Activated naive CD8-positive, alpha-beta T cell treated with anti-CD3 and anti-CD28 coated beads, Interleukin-2, amount 10 ng/mL, durations not matched to agents 7 days and 5 days (primary cell): ENCODE measurements at regions not wholly inside any gene's neighbourhood (a gene's known extent, or its start where the extent isn't known, plus 50 kb on each side); places are given as distances from the start of the nearest gene placed in this dataset.

Experiments used
- ATAC-seq: fragments of 150-1000 bp; cut with Tn5 transposase; one replicate; pipeline ENCODE4 v1.10.0; 2021; ENCODE audit warnings: low read depth, moderate library complexity
- POLR2A ChIA-PET: fragments of 350-600 bp; sonication (Branson Sonifier 250); formaldehyde crosslinking; loops from one replicate; lab custom pipeline; 2021; ENCODE audit warnings: antibody characterized with exemption; lab: Charles Lee
- DNase-seq: peaks from one replicate; pipeline ENCODE4 v3.0.0; 2021
- H3K27ac Mint-ChIP-seq: one replicate; pipeline ENCODE4 v1.8.0; 2022; ENCODE audit warnings: mild to moderate bottlenecking, mixed read lengths
- H3K27me3 Mint-ChIP-seq: one replicate; pipeline ENCODE4 v1.8.0; 2022; ENCODE audit warnings: mild to moderate bottlenecking, moderate library complexity, mixed read lengths
- H3K36me3 Mint-ChIP-seq: one replicate; pipeline ENCODE4 v1.8.0; 2021; ENCODE audit warnings: mild to moderate bottlenecking, mixed read lengths
- H3K4me1 Mint-ChIP-seq: one replicate; pipeline ENCODE4 v1.8.0; 2021; ENCODE audit warnings: mixed read lengths
- H3K4me3 Mint-ChIP-seq: one replicate; pipeline ENCODE4 v1.8.0; 2022; ENCODE audit warnings: mild to moderate bottlenecking, moderate library complexity, mixed read lengths
- H3K9me3 Mint-ChIP-seq: one replicate; pipeline ENCODE4 v1.8.0; 2021; ENCODE audit warnings: mixed read lengths

DNA sequence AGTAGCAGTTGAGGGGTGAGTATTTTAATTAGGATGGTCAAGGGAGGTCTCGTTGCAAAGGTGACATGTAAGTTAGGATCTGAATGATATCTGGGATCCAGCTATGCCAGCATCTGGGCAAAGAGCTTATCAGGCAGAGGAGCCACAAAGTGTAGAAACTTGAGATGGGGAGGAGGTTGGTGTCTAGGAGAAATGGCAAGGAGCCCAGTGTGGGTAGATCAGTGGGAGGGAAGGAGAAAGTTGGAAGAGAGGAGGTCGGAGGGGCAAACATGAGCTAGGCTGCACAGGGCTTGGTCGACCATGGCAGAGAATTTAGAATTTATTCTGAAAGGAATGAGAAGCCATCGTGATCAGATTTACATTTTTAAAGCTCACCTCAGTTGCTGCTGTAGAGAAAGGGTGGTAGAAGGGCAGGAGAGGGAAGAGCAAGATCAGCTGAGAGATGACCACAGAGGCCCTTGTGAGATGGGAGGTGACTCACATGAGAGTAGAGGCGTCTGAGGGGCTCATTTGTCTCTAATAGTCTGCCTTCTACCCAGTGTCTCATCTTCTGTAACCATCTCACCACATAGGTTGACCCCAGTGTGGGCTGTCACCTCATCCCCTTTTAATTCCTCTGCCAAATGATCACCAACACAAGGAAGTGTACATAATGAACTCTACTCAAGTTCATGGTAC, 170.0 kb downstream of the ETAA1 start:
- POLR2A ChIA-PET: no interaction called here
- H3K27me3 Mint-ChIP-seq: no peaks in the 10 kb centered on the region
- DNase-seq: no peak
- no peaks in the 10 kb centered on the region for H3K4me1 Mint-ChIP-seq
- H3K4me3 Mint-ChIP-seq: no peak overlapping the region
- H3K36me3 Mint-ChIP-seq: no peaks in the 10 kb centered on the region
- no peak for ATAC-seq
- H3K27ac Mint-ChIP-seq: no peak overlapping the region
- H3K9me3 Mint-ChIP-seq: peaks cover 1% of the 10 kb centered on the region

DNA sequence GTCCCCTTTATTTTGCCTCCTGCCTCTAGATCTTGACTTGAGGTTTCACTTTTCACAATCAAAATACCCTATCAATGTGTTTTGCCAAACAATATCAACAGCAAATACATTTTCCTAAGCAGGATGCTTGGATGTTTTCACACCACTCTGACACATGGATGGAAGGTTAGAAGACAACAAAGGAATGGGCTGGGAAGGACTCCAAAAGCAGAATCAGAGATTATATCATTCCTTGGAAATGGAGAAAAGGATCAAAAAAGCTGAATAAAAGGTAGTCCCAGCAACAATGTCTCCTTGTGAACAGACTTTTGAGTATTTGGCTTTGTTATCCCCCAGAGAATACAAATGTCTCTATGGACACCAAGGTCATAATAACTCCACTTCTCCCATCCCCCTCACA, 170.8 kb downstream of the ETAA1 start:
- Mint-ChIP-seq H3K27ac (no peak overlapping the region), H3K4me3 (no peak overlapping the region), H3K9me3 (peaks cover 1% of the 10 kb centered on the region), H3K36me3 (no peaks in the 10 kb centered on the region), H3K27me3 (no peaks in the 10 kb centered on the region), H3K4me1 (no peaks in the 10 kb centered on the region)
- POLR2A ChIA-PET: no interaction called here
- no peak for ATAC-seq
- DNase-seq: no peak

DNA sequence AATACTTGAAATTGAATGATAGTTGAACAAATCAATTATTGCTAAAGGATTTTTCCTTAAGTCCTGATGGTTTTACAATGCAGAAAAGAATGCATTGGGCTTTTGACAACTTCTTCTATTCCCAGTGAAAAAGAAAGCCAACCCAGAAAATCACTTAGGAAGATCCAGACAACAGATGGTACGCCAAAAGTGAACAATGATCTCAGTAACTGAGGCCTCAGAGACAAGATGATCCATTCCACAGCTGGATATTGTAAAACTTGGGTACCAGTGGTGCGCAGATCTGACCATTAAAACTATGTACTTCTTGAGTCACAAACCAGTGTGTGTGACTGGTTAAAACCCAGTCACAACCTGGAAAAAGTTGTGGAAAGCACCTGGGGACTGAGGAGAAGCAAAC, 173.5 kb downstream of the ETAA1 start:
- Mint-ChIP-seq H3K27me3 (no peaks in the 10 kb centered on the region), H3K4me3 (no peak overlapping the region), H3K9me3 (peaks cover 1% of the 10 kb centered on the region), H3K27ac (no peak overlapping the region), H3K36me3 (no peaks in the 10 kb centered on the region), H3K4me1 (no peaks in the 10 kb centered on the region)
- POLR2A ChIA-PET: no interaction called here
- ATAC-seq: no peak
- no peak for DNase-seq

DNA sequence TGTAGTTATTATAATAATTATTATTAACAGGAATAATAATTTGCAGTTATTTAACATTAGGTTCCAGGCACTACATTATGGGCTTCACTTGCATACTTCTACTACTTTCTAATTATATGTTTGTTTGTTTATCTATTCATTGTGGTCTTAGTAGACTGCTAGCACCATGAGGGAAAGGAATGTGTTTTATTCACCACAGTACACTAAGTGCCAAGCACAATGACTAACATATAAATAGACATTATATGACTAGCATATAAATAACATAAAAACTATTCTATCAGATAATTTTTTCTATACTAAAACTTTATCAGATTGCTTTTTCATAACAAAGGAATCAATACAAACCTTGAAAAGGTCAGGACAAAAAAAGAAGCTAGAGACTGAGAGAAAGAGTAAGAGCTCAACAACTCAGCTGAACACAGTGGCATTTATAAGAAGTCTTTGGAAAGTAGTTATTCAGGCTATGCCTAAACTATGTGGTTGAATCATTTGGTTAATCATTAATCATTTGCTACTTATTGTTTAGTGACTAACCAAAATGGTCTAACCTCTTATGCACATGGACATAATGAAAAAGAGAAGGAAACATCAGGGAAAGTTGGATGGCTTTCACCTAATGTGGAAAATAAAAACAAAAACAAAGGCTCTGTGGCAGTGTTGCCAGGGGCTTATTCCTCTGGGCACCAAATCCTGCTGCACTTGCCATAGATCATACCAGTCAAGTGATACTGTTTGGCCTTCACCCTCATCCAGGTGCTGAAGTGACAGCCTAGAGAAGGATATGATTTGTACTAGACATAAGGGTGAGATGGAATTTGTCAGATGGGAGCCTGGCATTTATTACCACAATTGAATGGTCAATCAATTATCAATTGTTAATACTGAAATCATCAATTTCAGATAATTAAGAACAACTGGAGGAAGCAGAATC, 174.9 kb downstream of the ETAA1 start:
- POLR2A ChIA-PET: no interaction called here
- Mint-ChIP-seq H3K4me3 (no peak overlapping the region), H3K27me3 (no peaks in the 10 kb centered on the region), H3K9me3 (peaks cover 1% of the 10 kb centered on the region), H3K27ac (no peak overlapping the region), H3K4me1 (no peaks in the 10 kb centered on the region), H3K36me3 (no peaks in the 10 kb centered on the region)
- ATAC-seq (no peak), DNase-seq (no peak)

DNA sequence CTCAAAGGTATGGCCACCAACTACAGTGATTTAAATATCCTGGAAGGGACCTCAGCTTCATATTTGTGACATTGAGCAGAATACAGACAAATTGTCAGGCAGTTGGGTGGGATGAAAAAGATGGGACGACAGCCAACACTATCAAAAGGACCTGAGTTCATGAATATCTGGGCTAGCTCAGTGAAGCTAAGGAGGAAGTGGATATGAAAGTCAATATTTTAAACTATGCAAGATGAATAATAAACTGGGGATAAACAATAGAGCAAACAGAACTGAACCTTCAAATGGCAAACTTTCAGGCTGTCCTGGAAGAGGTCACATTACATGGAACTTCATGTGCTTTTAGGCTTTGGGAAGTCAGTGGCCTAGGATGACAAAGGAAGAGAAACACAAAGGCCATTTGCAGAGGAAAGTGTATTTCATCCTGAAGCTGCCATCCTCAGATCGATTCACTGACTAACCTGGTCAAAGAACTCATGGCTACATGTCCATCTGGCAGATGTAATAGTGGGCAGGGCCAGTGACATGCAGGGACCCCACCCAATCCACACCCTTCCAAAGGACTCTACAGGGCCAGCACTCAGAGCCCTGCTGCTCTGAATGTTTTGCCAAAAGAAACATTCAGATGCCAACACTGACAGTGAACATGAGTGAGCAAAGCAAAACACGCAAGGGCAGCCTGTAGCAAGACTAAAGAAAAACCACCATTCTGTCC, 175.7 kb downstream of the ETAA1 start:
- H3K9me3 Mint-ChIP-seq: peaks cover 1% of the 10 kb centered on the region
- no peaks in the 10 kb centered on the region for H3K27me3 Mint-ChIP-seq
- POLR2A ChIA-PET: no interaction called here
- H3K27ac Mint-ChIP-seq: no peak overlapping the region
- H3K36me3 Mint-ChIP-seq: no peaks in the 10 kb centered on the region
- no peak overlapping the region for H3K4me3 Mint-ChIP-seq
- ATAC-seq (no peak), DNase-seq (no peak)
- H3K4me1 Mint-ChIP-seq: no peaks in the 10 kb centered on the region

DNA sequence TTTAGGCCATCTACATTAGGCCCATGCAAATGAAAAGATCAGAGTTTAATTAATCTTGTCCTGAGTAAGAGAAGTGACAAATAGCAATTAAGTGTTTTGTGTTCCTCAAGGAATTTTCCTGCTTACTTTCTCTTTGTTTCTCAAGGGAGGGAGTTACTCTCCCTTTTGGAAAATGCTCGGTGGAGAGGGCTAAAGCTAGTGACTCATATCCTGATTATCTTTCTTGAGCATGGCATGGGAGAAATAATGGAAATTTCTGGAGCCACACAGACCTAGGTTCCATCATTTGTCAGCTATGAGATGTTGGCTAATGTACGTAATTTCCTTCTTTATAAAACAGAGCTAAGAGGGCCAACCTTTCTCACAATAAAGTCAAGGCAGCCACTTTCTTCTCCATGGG, 177.1 kb downstream of the ETAA1 start:
- Mint-ChIP-seq H3K36me3 (no peaks in the 10 kb centered on the region), H3K4me3 (no peak overlapping the region), H3K27ac (no peak overlapping the region), H3K4me1 (no peaks in the 10 kb centered on the region), H3K27me3 (no peaks in the 10 kb centered on the region), H3K9me3 (no peaks in the 10 kb centered on the region)
- POLR2A ChIA-PET: no interaction called here
- DNase-seq (no peak), ATAC-seq (no peak)

DNA sequence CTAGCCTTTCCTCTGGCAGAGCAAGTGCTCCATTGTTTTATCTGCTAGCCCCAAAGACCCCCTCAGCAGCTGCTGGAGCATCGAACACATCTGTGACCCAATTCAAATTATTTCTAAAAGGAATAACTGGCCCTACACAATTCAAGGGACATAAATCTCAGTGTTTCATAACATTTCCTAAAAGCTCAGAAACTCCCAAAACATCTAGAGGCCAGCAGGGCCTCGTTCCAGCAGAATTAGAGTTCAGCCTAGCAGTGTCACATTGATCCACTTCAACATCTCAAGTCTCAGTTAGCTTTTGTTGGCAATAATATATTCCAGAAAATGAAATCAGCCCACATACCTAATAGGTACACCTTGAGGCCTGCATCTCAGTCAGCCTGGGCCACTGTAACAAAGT, 179.1 kb downstream of the ETAA1 start:
- Mint-ChIP-seq H3K9me3 (no peaks in the 10 kb centered on the region), H3K36me3 (no peaks in the 10 kb centered on the region), H3K27me3 (no peaks in the 10 kb centered on the region), H3K4me3 (no peak overlapping the region), H3K27ac (no peak overlapping the region), H3K4me1 (no peaks in the 10 kb centered on the region)
- POLR2A ChIA-PET: no interaction called here
- DNase-seq: no peak
- ATAC-seq: no peak

DNA sequence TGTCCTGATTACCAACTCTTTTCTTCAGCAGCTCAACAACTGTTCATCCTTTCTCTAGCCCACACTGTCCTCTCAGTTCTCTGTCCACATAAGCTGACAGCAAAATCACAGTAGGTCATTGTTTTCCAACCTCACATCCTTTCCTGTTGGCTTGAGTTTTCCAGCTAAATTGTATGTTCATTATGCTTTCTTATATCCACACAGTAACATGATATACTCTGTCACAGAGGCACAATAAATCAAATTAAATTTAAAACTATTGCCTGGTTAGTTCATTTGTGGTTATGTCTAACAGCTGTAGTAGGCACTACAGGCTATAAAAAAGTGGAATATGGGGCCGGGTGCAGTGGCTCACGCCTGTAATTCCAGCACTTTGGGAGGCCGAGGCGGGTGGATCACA, 179.9 kb downstream of the ETAA1 start:
- Mint-ChIP-seq H3K27ac (no peak overlapping the region), H3K9me3 (peaks cover 3% of the 10 kb centered on the region), H3K36me3 (no peaks in the 10 kb centered on the region)

DNA sequence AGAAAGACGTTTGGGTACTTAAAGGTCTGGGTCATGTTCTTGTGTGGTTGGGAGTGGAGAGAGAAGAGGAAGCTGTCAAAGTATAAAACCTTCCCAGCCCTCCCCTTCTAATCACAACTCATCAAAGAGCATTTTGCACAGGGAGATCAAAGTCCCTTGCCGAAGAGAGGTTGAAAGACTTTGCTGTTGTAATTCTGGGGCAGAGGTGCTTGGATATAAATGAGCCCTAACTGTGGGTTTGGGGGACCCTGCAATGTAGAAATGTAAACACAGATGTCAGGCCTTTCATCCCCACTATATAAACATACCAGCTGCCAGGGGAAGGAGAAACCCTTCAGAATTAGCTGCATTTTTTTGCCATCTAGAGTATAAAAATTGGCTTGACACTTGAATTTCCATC, 182.1 kb downstream of the ETAA1 start:
- POLR2A ChIA-PET: no interaction called here

More for the DNA sequence above, 179.9 kb downstream of the ETAA1 start:
- Mint-ChIP-seq H3K27me3 (no peaks in the 10 kb centered on the region), H3K4me3 (no peak overlapping the region), H3K4me1 (no peaks in the 10 kb centered on the region)
- ATAC-seq (no peak), DNase-seq (no peak)
- POLR2A ChIA-PET: no interaction called here

DNA sequence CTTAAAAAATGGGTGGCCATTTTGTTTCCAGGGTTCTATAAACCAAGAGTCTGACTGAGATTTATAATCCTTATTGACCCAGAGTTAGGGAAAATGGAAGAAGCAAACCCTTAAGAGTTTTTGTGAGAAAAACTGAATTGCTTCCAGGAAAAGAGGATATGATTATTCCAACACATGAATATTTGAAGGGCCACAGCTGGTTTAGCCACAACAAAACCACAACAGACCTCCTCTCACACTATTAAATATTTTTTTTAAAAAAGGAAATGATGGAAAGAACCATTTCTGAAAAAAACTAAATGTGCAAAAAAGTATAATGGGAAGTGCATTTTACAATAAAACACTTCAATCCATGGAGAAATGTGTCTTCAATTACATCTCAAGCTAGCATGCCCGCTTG, 182.7 kb downstream of the ETAA1 start:
- DNase-seq (no peak), ATAC-seq (no peak)
- POLR2A ChIA-PET: no interaction called here
- Mint-ChIP-seq H3K4me3 (no peak overlapping the region), H3K27ac (no peak overlapping the region), H3K9me3 (peaks cover 9% of the 10 kb centered on the region), H3K4me1 (no peaks in the 10 kb centered on the region), H3K27me3 (no peaks in the 10 kb centered on the region), H3K36me3 (no peaks in the 10 kb centered on the region)

More for the DNA sequence above, 182.1 kb downstream of the ETAA1 start:
- Mint-ChIP-seq H3K27ac (no peak overlapping the region), H3K27me3 (no peaks in the 10 kb centered on the region), H3K36me3 (no peaks in the 10 kb centered on the region), H3K4me1 (no peaks in the 10 kb centered on the region), H3K9me3 (peaks cover 9% of the 10 kb centered on the region), H3K4me3 (no peak overlapping the region)
- ATAC-seq: no peak
- DNase-seq: no peak

DNA sequence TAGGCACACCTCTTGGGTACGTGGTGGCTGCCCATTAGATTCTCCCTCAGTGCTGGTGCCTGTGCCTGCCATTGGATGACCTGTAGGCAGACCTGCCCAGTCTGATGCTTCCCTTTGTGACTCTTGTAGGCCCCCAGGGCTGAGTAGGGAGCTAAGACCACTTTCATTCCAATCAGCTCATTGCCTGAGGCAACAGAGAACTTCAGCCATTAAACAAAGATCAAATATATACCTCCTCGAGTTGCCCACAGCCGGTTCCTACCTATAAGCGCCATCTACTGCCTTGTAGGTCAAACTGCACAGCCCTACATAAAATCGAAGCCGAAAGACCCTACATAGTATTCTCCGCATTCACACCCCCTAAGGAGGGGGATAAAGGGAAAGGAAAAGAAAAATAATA, 184.6 kb downstream of the ETAA1 start:
- Mint-ChIP-seq H3K36me3 (no peaks in the 10 kb centered on the region), H3K4me3 (no peak overlapping the region), H3K27ac (no peak overlapping the region), H3K9me3 (peaks cover 14% of the 10 kb centered on the region), H3K27me3 (no peaks in the 10 kb centered on the region), H3K4me1 (no peaks in the 10 kb centered on the region)
- no peak for DNase-seq
- ATAC-seq: no peak
- POLR2A ChIA-PET: no interaction called here

DNA sequence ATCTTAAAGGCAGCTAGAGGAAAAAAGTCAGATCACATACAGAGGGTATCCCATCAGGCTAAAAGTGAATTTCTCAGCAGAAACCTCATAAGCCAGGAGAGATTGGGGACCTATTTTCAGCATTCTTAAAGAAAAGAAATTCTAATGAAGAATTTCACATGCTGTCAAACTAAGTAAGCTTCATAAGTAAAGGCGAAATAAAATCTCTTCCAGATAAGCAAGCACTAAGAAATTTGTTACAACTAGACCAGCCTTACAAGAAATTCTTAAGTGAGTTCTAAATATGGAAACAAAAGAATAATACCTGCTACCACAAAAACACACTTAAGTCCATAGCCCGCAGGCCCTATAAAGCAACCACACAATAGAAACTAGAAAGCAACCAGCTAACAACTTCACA, 186.1 kb downstream of the ETAA1 start:
- H3K27ac Mint-ChIP-seq: no peak overlapping the region
- POLR2A ChIA-PET: no interaction called here

DNA sequence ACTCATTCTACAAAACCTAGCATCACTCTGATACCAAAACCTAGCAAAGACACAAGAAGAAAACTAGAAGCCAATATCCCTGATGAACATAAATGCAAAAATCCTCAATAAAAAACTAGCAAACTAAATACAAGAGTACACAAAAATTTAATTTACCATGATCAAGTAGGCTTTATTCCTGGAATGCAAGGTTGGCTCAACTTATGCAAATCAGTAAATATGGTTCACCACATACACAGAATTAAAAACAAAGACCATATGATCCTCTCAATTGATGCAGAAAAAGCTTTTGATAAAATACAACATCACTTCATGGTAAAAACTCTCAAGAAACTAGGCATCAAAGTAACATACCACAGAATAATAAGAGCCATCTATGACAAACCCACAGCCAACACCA, 188.3 kb downstream of the ETAA1 start:
- Mint-ChIP-seq H3K27ac (no peak overlapping the region), H3K4me3 (no peak overlapping the region), H3K4me1 (no peaks in the 10 kb centered on the region), H3K27me3 (no peaks in the 10 kb centered on the region), H3K9me3 (peaks cover 14% of the 10 kb centered on the region), H3K36me3 (no peaks in the 10 kb centered on the region)
- POLR2A ChIA-PET: no interaction called here
- ATAC-seq (no peak), DNase-seq (no peak)

More for the DNA sequence above, 186.1 kb downstream of the ETAA1 start:
- Mint-ChIP-seq H3K27me3 (no peaks in the 10 kb centered on the region), H3K36me3 (no peaks in the 10 kb centered on the region), H3K4me1 (no peaks in the 10 kb centered on the region), H3K9me3 (peaks cover 14% of the 10 kb centered on the region), H3K4me3 (no peak overlapping the region)
- DNase-seq (no peak), ATAC-seq (no peak)
